Ureter (tissue), 1 donor: ENCODE measurements at regions not wholly inside any gene's neighbourhood (a gene's known extent, or its start where the extent isn't known, plus 50 kb on each side); places are given as distances from the start of the nearest gene placed in this dataset.

Experiments
- DNase-seq: peaks from one replicate; pipeline ENCODE4 v3.0.0-alpha.2; 2020; ENCODE audit warnings: low spot score
- donor health status: DM: yes; HTN: yes; CAD: no.

- DNase-seq, result no peak
These were observed 500.7 kb downstream of the GRIN2A start for GRCh38 chr16:9681508-9681907.

GRCh38 chr16:9682320-9682719 lies 499.9 kb downstream of the GRIN2A start:
- DNase-seq, result no peak

GRCh38 chr16:9683677-9684076 lies 498.6 kb downstream of the GRIN2A start:
- DNase-seq, result no peak

- no peak for DNase-seq
These were observed 494.4 kb downstream of the GRIN2A start for GRCh38 chr16:9687737-9688319.

- no peak for DNase-seq
These were observed 492.6 kb downstream of the GRIN2A start for GRCh38 chr16:9689597-9689996.

- DNase-seq, result no peak
These were observed 487.1 kb downstream of the GRIN2A start for GRCh38 chr16:9695152-9695551.
